PC-9 (cell line): ENCODE measurements at regions not wholly inside any gene's neighbourhood (a gene's known extent, or its start where the extent isn't known, plus 50 kb on each side); places are given as distances from the start of the nearest gene placed in this dataset.

ENCODE experiments used
- BruUV-seq: library from RNA; stranded (reverse); fragments of 400-500 nt; replicated peaks from 2 replicates; lab custom pipeline; 2021; lab: Mats Ljungman, UMichigan
- CTCF ChIA-PET: fragments of 300-600 bp; sonication (Branson Sonifier 250); formaldehyde crosslinking; loops from one replicate; lab custom pipeline; 2022; ENCODE audit warnings: antibody characterized with exemption; lab: Charles Lee
- POLR2A ChIA-PET: fragments of 300-600 bp; sonication (Branson Sonifier 250); formaldehyde crosslinking; loops from one replicate; lab custom pipeline; 2022; ENCODE audit warnings: antibody characterized with exemption; ENCODE audit not compliant: unreplicated experiment; lab: Charles Lee
- DNase-seq, 2 experiments: peaks; one replicate each; pipeline versions ENCODE4 v3.0.0 to v3.0.0-alpha.2; 2015 to 2022; ENCODE audit warnings: mixed read lengths in 1 of 2
- H2AFZ ChIP-seq: fragments of 200-600 bp; sonication (generic); 2 replicates; pipeline ENCODE4 v1.8.1; 2017; ENCODE audit warnings: antibody characterized with exemption
- H3F3A ChIP-seq: fragments of 200-600 bp; sonication (generic); 2 replicates; pipeline ENCODE4 v1.8.1; 2017; ENCODE audit warnings: antibody characterized with exemption, mild to moderate bottlenecking, low read depth; ENCODE audit not compliant: insufficient read depth
- H3K27ac ChIP-seq: fragments of 200-600 bp; sonication (generic); 2 replicates; pipeline ENCODE4 v1.6.1; 2016; ENCODE audit warnings: mixed run types
- H3K27me3 ChIP-seq: fragments of 200-600 bp; sonication (generic); 2 replicates; pipeline ENCODE4 v1.6.1; 2016; ENCODE audit warnings: low read depth, mixed run types; ENCODE audit not compliant: insufficient read depth
- H3K36me3 ChIP-seq: fragments of 200-600 bp; sonication (generic); 2 replicates; pipeline ENCODE4 v1.6.1; 2016; ENCODE audit warnings: low read depth, mixed run types
- H3K4me1 ChIP-seq: fragments of 200-600 bp; sonication (generic); replicated peaks from 2 replicates; pipeline ENCODE4 v1.6.1; 2016; ENCODE audit warnings: mixed run types; ENCODE audit not compliant: insufficient read depth
- H3K4me2 ChIP-seq: fragments of 200-600 bp; sonication (generic); 2 replicates; pipeline ENCODE4 v1.6.1; 2017; ENCODE audit warnings: mixed run types
- H3K4me3 ChIP-seq: fragments of 200-600 bp; sonication (generic); 2 replicates; pipeline ENCODE4 v1.6.1; 2016; ENCODE audit warnings: mixed run types
- H3K79me2 ChIP-seq: fragments of 200-600 bp; sonication (generic); 2 replicates; pipeline ENCODE4 v1.6.1; 2017; ENCODE audit warnings: low read depth, mixed run types
- H3K9me2 ChIP-seq: fragments of 200-600 bp; sonication (generic); 2 replicates; pipeline ENCODE4 v1.8.1; 2017; ENCODE audit warnings: mild to moderate bottlenecking; ENCODE audit not compliant: insufficient read depth
- H3K9me3 ChIP-seq: fragments of 200-600 bp; sonication (generic); 2 replicates; pipeline ENCODE4 v1.8.1; 2016; ENCODE audit warnings: low read depth; ENCODE audit not compliant: insufficient read depth
- H4K20me1 ChIP-seq: fragments of 200-600 bp; sonication (generic); 2 replicates; pipeline ENCODE4 v1.8.1; 2017; ENCODE audit not compliant: insufficient read depth
- EZH2 ChIP-seq: fragments of 200-600 bp; sonication (generic); IDR thresholded peaks from 2 replicates; pipeline ENCODE4 v1.8.0; 2017; ENCODE audit warnings: antibody characterized with exemption, low read depth
- intact Hi-C: fragments of 100-400 bp; cut with micrococcal nuclease; formaldehyde crosslinking; loops from one replicate; pipeline ENCODE4 v1.10.0; 2022; ENCODE audit not compliant: unreplicated experiment
- TF ChIP-seq, protein P1 (sequence below): fragments of 200-600 bp; sonication (generic); conservative IDR thresholded peaks from 2 replicates; pipeline ENCODE4 v1.6.1; 2017; ENCODE audit warnings: mixed run types, antibody characterized with exemption, mild to moderate bottlenecking, moderate library complexity

DNA sequence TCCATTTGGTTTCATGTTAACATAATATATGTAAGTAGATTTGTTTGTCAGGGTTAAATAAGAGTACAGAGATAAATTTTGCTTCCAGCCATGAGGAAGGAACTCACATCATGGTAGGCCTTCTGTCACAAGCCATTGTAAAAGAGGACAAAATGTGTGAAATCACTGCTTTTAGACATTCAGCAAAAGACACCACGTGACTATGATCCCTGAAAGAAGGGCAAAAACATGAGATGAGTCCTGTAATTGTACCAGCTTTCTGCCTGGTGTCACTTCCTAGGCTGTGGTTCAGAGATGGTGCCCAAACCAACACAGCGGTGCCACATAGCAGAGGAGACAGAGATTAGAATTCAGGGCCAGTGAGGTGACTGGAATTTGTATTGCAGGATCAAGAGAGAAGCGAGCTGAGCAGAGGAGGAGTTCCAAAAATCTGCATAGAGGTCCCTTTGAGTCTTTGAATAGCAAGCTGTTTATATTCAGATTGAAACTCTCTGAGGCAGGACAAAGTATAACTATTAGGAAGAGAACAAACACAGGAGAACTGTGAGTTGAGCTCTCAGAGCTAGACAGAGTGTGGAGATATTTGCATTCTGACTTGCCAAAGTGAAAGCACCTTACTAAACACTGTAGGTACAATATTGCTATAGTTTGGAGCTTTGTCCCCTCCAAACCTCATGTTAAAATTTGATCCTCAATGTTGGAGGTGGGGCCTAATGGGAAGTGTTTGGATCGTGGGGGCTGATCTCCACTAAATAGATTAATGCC lies 52.6 kb upstream of the PDE7B start:
- intact Hi-C loops, result no loop called here
- Histone ChIP-seq H3F3A (no peaks in the 10 kb centered on the region), H4K20me1 (no peaks in the 10 kb centered on the region), H3K36me3 (no peaks in the 10 kb centered on the region), H3K4me2 (no peak overlapping the region), H3K79me2 (no peaks in the 10 kb centered on the region), H3K4me1 (peaks cover 5% of the 10 kb centered on the region; the same call in 1 of the 2 replicates), H3K9me2 (no peaks in the 10 kb centered on the region), H2AFZ (peak overlapping the region; percentile 42; the same call in 1 of the 2 replicates), H3K27me3 (no peaks in the 10 kb centered on the region), H3K9me3 (no peaks in the 10 kb centered on the region), H3K27ac (no peak overlapping the region), H3K4me3 (no peak overlapping the region)
- TF ChIP-seq EZH2, result no peak
- TF ChIP-seq, protein P1, sequence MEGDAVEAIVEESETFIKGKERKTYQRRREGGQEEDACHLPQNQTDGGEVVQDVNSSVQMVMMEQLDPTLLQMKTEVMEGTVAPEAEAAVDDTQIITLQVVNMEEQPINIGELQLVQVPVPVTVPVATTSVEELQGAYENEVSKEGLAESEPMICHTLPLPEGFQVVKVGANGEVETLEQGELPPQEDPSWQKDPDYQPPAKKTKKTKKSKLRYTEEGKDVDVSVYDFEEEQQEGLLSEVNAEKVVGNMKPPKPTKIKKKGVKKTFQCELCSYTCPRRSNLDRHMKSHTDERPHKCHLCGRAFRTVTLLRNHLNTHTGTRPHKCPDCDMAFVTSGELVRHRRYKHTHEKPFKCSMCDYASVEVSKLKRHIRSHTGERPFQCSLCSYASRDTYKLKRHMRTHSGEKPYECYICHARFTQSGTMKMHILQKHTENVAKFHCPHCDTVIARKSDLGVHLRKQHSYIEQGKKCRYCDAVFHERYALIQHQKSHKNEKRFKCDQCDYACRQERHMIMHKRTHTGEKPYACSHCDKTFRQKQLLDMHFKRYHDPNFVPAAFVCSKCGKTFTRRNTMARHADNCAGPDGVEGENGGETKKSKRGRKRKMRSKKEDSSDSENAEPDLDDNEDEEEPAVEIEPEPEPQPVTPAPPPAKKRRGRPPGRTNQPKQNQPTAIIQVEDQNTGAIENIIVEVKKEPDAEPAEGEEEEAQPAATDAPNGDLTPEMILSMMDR, result no peak
- BruUV-seq, result no TSS peak
- POLR2A ChIA-PET, result interaction anchor here (0.7 kb wide), 1 partner anchor 156 kb away, joined by 3 read pairs; no protein-coding TSS in a partner anchor
- CTCF ChIA-PET, result no interaction called here
- no peak for DNase-seq
